H1 (cell line): ENCODE measurements at regions not wholly inside any gene's neighbourhood (a gene's known extent, or its start where the extent isn't known, plus 50 kb on each side); places are given as distances from the start of the nearest gene placed in this dataset.

ENCODE experiments used
- EZH2 ChIP-seq: fragments of 200-600 bp; sonication (generic); IDR thresholded peaks from 2 replicates; pipeline ENCODE4 v1.7.1; 2012; ENCODE audit warnings: low read depth, mild to moderate bottlenecking, moderate library complexity, low read length, inconsistent platforms; ENCODE audit not compliant: severe bottlenecking
- FOSL1 ChIP-seq: IDR thresholded peaks from 2 replicates; pipeline ENCODE4 v1.6.1; 2011; ENCODE audit warnings: mild to moderate bottlenecking, low read depth, low read length, moderate library complexity; ENCODE audit not compliant: insufficient read depth
- HDAC6 ChIP-seq: IDR thresholded peaks from one replicate; pipeline ENCODE4 v1.7.1; 2012; ENCODE audit warnings: low read depth, mild to moderate bottlenecking, inconsistent platforms, low read length, moderate library complexity
- POLR2A ChIP-seq, 2 experiments: IDR thresholded peaks; 1 replicate in 1 of 2; 2 replicates in 1 of 2; pipeline ENCODE4 v1.6.1; 2011; ENCODE audit warnings: low read depth in 2 of 2, low read length in 2 of 2, mild to moderate bottlenecking in 2 of 2; ENCODE audit errors: control extremely low read depth in 1 of 2
- POLR2AphosphoS5 ChIP-seq: IDR thresholded peaks from 2 replicates; pipeline ENCODE4 v1.6.1; 2011; ENCODE audit warnings: low read depth, low read length
- RFX5 ChIP-seq: IDR thresholded peaks from 2 replicates; pipeline ENCODE4 v1.6.1; 2011; ENCODE audit warnings: low read depth, low read length, improper control_type of control experiment, borderline replicate concordance
- TF ChIP-seq, protein P1 (sequence below), 3 experiments: IDR thresholded peaks; 1 replicate in 2 of 3; 2 replicates in 1 of 3; pipeline versions ENCODE4 v1.5.1 to v1.6.1; 2011; ENCODE audit warnings: low read length in 3 of 3, mild to moderate bottlenecking in 3 of 3, inconsistent platforms in 2 of 3, low read depth in 1 of 3, moderate library complexity in 1 of 3; ENCODE audit not compliant: insufficient read depth in 1 of 3; ENCODE audit errors: control extremely low read depth in 1 of 3

DNA sequence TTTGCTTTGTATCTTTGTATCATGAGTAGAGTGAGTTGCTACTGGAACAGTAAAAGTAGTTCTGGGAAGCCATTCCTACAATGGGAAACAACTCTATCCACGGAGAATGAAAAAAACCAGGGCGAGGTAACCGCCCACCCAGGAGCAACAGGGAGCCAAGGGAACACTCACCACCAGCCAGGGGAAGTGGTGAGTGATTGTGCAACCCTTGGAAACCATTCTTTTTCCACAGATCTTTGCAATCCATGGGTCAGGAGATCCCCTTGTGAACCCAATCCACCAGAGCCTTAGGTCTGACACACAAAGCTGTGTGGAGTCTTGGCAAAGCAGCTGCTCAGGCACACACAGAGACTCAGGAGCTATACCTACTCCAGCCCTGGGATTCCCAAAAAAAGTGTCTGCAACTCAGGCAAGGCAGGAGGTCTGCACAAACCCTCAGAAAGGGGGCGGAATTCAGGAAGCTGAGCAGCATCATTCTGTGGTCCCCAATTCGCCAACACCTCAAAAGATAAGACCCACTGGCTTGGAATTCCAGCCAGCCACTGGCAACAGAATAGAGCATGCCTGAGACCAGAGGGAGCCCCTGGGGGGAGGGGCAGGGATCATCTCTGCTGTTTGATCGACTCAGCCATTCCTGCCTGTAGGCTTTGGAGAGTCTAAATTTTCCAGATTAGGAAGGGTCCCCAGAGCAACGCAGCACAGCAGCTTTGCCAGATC, 52.1 kb upstream of the PPFIA2 start:
- TF ChIP-seq RFX5 (no peak), EZH2 (no peak), POLR2AphosphoS5 (no peak), FOSL1 (no peak), POLR2A (IDR thresholded peaks at IDR 0.05; ENCODE audit: control extremely low read depth in 1 of 2, low read depth in 2 of 2, low read length in 2 of 2) (no peak), HDAC6 (no peak)
- TF ChIP-seq, protein P1, sequence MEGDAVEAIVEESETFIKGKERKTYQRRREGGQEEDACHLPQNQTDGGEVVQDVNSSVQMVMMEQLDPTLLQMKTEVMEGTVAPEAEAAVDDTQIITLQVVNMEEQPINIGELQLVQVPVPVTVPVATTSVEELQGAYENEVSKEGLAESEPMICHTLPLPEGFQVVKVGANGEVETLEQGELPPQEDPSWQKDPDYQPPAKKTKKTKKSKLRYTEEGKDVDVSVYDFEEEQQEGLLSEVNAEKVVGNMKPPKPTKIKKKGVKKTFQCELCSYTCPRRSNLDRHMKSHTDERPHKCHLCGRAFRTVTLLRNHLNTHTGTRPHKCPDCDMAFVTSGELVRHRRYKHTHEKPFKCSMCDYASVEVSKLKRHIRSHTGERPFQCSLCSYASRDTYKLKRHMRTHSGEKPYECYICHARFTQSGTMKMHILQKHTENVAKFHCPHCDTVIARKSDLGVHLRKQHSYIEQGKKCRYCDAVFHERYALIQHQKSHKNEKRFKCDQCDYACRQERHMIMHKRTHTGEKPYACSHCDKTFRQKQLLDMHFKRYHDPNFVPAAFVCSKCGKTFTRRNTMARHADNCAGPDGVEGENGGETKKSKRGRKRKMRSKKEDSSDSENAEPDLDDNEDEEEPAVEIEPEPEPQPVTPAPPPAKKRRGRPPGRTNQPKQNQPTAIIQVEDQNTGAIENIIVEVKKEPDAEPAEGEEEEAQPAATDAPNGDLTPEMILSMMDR (IDR thresholded peaks at IDR 0.05; ENCODE audit: control extremely low read depth in 1 of 3, insufficient read depth in 1 of 3, low read depth in 1 of 3, low read length in 3 of 3): no peak
